ENCODE measurements at regions not wholly inside any gene's neighbourhood (a gene's known extent, or its start where the extent isn't known, plus 50 kb on each side); places are given as distances from the start of the nearest gene placed in this dataset.

DNA sequence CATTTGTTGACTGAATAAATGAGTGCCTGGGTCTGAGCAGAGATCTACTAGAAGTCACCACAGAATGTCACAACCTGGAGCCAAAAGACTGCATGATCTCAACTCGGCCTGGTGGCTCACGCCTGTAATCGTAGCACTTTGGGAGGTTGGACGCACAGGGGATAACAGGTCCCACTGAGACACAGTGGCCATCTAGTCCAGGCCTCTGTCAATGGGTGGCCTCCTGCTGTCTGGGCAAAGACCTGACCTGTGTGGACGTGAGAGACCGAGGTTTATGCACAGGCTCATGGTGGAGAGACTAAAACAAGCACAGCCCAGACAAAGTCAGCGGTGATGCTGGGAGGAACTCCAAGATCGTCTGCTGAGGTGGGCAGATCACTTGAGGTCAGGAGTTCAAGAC, 103.0 kb upstream of the BACE2 start:
- TF ChIP-seq SAP30 (IDR thresholded peaks at IDR 0.05; ENCODE audit: insufficient read depth, insufficient replicate concordance, low read length) (no peak), POLR2A (IDR thresholded peaks at IDR 0.05; ENCODE audit: control extremely low read depth in 1 of 2, low read depth in 2 of 2, low read length in 2 of 2) (no peak), SIN3A (conservative IDR thresholded peaks at IDR 0.05 in 1 of 2, IDR thresholded peaks at IDR 0.05 in 1 of 2; ENCODE audit: low read depth in 1 of 2, low read length in 2 of 2) (no peak), GABPA (IDR thresholded peaks at IDR 0.05; ENCODE audit: borderline replicate concordance, insufficient read depth, low read length) (no peak), POLR2AphosphoS5 (IDR thresholded peaks at IDR 0.05; ENCODE audit: low read depth, low read length) (no peak), FOSL1 (IDR thresholded peaks at IDR 0.05; ENCODE audit: insufficient read depth, low read depth, low read length) (no peak), EP300 (IDR thresholded peaks at IDR 0.05; ENCODE audit: borderline replicate concordance in 1 of 2, low read depth in 2 of 2, low read length in 2 of 2) (no peak), EZH2 (IDR thresholded peaks at IDR 0.05; ENCODE audit: low read depth, low read length, severe bottlenecking) (no peak), YY1 (IDR thresholded peaks at IDR 0.05; ENCODE audit: low read depth, low read length) (no peak), SUZ12 (IDR thresholded peaks at IDR 0.05; ENCODE audit: low read length) (no peak)
- TF ChIP-seq, protein P1, sequence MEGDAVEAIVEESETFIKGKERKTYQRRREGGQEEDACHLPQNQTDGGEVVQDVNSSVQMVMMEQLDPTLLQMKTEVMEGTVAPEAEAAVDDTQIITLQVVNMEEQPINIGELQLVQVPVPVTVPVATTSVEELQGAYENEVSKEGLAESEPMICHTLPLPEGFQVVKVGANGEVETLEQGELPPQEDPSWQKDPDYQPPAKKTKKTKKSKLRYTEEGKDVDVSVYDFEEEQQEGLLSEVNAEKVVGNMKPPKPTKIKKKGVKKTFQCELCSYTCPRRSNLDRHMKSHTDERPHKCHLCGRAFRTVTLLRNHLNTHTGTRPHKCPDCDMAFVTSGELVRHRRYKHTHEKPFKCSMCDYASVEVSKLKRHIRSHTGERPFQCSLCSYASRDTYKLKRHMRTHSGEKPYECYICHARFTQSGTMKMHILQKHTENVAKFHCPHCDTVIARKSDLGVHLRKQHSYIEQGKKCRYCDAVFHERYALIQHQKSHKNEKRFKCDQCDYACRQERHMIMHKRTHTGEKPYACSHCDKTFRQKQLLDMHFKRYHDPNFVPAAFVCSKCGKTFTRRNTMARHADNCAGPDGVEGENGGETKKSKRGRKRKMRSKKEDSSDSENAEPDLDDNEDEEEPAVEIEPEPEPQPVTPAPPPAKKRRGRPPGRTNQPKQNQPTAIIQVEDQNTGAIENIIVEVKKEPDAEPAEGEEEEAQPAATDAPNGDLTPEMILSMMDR (IDR thresholded peaks at IDR 0.05; ENCODE audit: control extremely low read depth in 1 of 3, insufficient read depth in 1 of 3, low read depth in 1 of 3, low read length in 3 of 3) = no peak
- TF ChIP-seq, protein P2, sequence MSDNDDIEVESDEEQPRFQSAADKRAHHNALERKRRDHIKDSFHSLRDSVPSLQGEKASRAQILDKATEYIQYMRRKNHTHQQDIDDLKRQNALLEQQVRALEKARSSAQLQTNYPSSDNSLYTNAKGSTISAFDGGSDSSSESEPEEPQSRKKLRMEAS (IDR thresholded peaks at IDR 0.05) = no peak

Measured in H1 (cell line).